ENCODE measurements at regions not wholly inside any gene's neighbourhood (a gene's known extent, or its start where the extent isn't known, plus 50 kb on each side); places are given as distances from the start of the nearest gene placed in this dataset.
"Not testable (repeated sequence)": the region's sequence is repeated elsewhere in the genome, so short reads cannot be mapped to it uniquely, and the experiment has no call there.

GRCh38 chr7:113301983-113302382 lies 183.6 kb upstream of the SMIM30 start:
- DNase-seq (ENCODE audit: low read depth in 2 of 2) = no peak

- DNase-seq (ENCODE audit: low read depth in 2 of 2) = no peak
Observed at GRCh38 chr7:113301141-113301540, 182.8 kb upstream of the SMIM30 start.

- DNase-seq (ENCODE audit: low read depth in 2 of 2) = no peak
Observed at GRCh38 chr7:113299748-113300147, 181.4 kb upstream of the SMIM30 start.

GRCh38 chr7:113298501-113298900 lies 180.1 kb upstream of the SMIM30 start:
- DNase-seq (ENCODE audit: low read depth in 2 of 2) = no peak

GRCh38 chr7:113294750-113295149 lies 176.4 kb upstream of the SMIM30 start:
- DNase-seq (ENCODE audit: low read depth in 2 of 2) = no peak

GRCh38 chr7:113292105-113292504 lies 173.8 kb upstream of the SMIM30 start:
- DNase-seq (ENCODE audit: low read depth in 2 of 2) = no peak

GRCh38 chr7:113291058-113291457 lies 172.7 kb upstream of the SMIM30 start:
- DNase-seq (ENCODE audit: low read depth in 2 of 2) = no peak

- no peak for DNase-seq (ENCODE audit: low read depth in 2 of 2)
Observed at GRCh38 chr7:113289140-113289740, 170.9 kb upstream of the SMIM30 start.

GRCh38 chr7:113285411-113285810 lies 167.1 kb upstream of the SMIM30 start:
- DNase-seq (ENCODE audit: low read depth in 2 of 2) = no peak

GRCh38 chr7:113283861-113284260 lies 165.5 kb upstream of the SMIM30 start:
- no peak for DNase-seq (ENCODE audit: low read depth in 2 of 2)

- no peak for DNase-seq (ENCODE audit: low read depth in 2 of 2)
Observed at GRCh38 chr7:113282875-113283274, 164.5 kb upstream of the SMIM30 start.

GRCh38 chr7:113281223-113281622 lies 162.9 kb upstream of the SMIM30 start:
- DNase-seq (ENCODE audit: low read depth in 2 of 2) = no peak

GRCh38 chr7:113279256-113279655 lies 160.9 kb upstream of the SMIM30 start:
- DNase-seq (ENCODE audit: low read depth in 2 of 2) = no peak

- no peak for DNase-seq (ENCODE audit: low read depth in 2 of 2)
Observed at GRCh38 chr7:113270790-113271189, 152.4 kb upstream of the SMIM30 start.

- DNase-seq (ENCODE audit: low read depth in 2 of 2) = not testable (repeated sequence)
Observed at GRCh38 chr7:113269592-113269991, 151.2 kb upstream of the SMIM30 start.

- no peak for DNase-seq (ENCODE audit: low read depth in 2 of 2)
Observed at GRCh38 chr7:113268757-113269156, 150.4 kb upstream of the SMIM30 start.

- no peak for DNase-seq (ENCODE audit: low read depth in 2 of 2)
Observed at GRCh38 chr7:113267885-113268284, 149.5 kb upstream of the SMIM30 start.

- no peak for DNase-seq (ENCODE audit: low read depth in 2 of 2)
Observed at GRCh38 chr7:113267271-113267670, 148.9 kb upstream of the SMIM30 start.

GRCh38 chr7:113263749-113264148 lies 145.4 kb upstream of the SMIM30 start:
- DNase-seq (ENCODE audit: low read depth in 2 of 2) = no peak

GRCh38 chr7:113263215-113263742 lies 144.9 kb upstream of the SMIM30 start:
- DNase-seq (ENCODE audit: low read depth in 2 of 2) = not testable (repeated sequence)

GRCh38 chr7:113256883-113257531 lies 138.7 kb upstream of the SMIM30 start:
- DNase-seq (ENCODE audit: low read depth in 2 of 2) = no peak

- DNase-seq (ENCODE audit: low read depth in 2 of 2) = no peak
Observed at GRCh38 chr7:113247198-113247597, 128.8 kb upstream of the SMIM30 start.

- no peak for DNase-seq (ENCODE audit: low read depth in 2 of 2)
Observed at GRCh38 chr7:113246738-113247137, 128.4 kb upstream of the SMIM30 start.

- no peak for DNase-seq (ENCODE audit: low read depth in 2 of 2)
Observed at GRCh38 chr7:113232885-113233284, 114.5 kb upstream of the SMIM30 start.
